ENCODE measurements at regions not wholly inside any gene's neighbourhood (a gene's known extent, or its start where the extent isn't known, plus 50 kb on each side); places are given as distances from the start of the nearest gene placed in this dataset.

- no peak for TF ChIP-seq POLR2A (IDR thresholded peaks at IDR 0.05)
- TF ChIP-seq CTCF (IDR thresholded peaks at IDR 0.05) = no peak
- TF ChIP-seq POLR2AphosphoS5 (IDR thresholded peaks at IDR 0.05) = no peak
- TF ChIP-seq EP300 (IDR thresholded peaks at IDR 0.05) = no peak
Observed at GRCh38 chr2:239739206-239739605, 285.9 kb downstream of the NDUFA10 start.

Measured in suprapubic skin (tissue), 4 donors.